Sigmoid colon (tissue), 6 donors: ENCODE measurements at regions not wholly inside any gene's neighbourhood (a gene's known extent, or its start where the extent isn't known, plus 50 kb on each side); places are given as distances from the start of the nearest gene placed in this dataset.
"Not testable (repeated sequence)": the region's sequence is repeated elsewhere in the genome, so short reads cannot be mapped to it uniquely, and the experiment has no call there.

Experiments
- DNase-seq: peaks from one replicate; pipeline ENCODE4 v3.0.0-alpha.2; 2019
- H3K27ac ChIP-seq, 4 donors: fragments of 200-600 bp; sonication (generic); one replicate each; pipeline ENCODE4 v1.5.1; 2016 to 2019; ENCODE audit warnings: mild to moderate bottlenecking in 1 of 4
- H3K27me3 ChIP-seq, 3 donors: fragments of 200-600 bp; sonication (generic); one replicate each; pipeline ENCODE4 v1.5.1; 2019; ENCODE audit warnings: mild to moderate bottlenecking in 1 of 3
- H3K36me3 ChIP-seq, 4 donors: fragments of 200-600 bp; sonication (generic); one replicate each; pipeline ENCODE4 v1.5.1; 2016 to 2019
- H3K4me1 ChIP-seq, 4 donors: fragments of 200-600 bp; sonication (generic); one replicate each; pipeline ENCODE4 v1.5.1; 2017 to 2019
- H3K4me3 ChIP-seq, 4 donors: fragments of 200-600 bp; sonication (generic); one replicate each; pipeline ENCODE4 v1.5.1; 2017 to 2019; ENCODE audit warnings: mild to moderate bottlenecking in 2 of 4, moderate library complexity in 1 of 4
- H3K9me3 ChIP-seq, 4 donors: fragments of 200-600 bp in 3 of 4; sonication (generic) in 3 of 4; one replicate each; pipeline versions ENCODE4 v1.5.1 to v1.6.1; 2013 to 2019
- EP300 ChIP-seq, 4 donors: sonication (generic); formaldehyde crosslinking; IDR thresholded peaks; one replicate each; pipeline ENCODE4 v1.6.1; 2017; ENCODE audit warnings: antibody characterized with exemption in 4 of 4
- POLR2A ChIP-seq, 2 donors: fragments of 450-650 bp; IDR thresholded peaks; one replicate each; pipeline ENCODE4 v1.6.1; 2016; ENCODE audit warnings: antibody characterized with exemption in 2 of 2, mild to moderate bottlenecking in 2 of 2, moderate library complexity in 2 of 2
- POLR2AphosphoS5 ChIP-seq, 4 donors: sonication (generic); formaldehyde crosslinking; IDR thresholded peaks; one replicate each; pipeline ENCODE4 v1.6.1; 2017; ENCODE audit warnings: antibody characterized with exemption in 4 of 4
- WGBS, 2 donors: extraction: QIAGEN DNeasy Blood & Tissue Kit; methylation state at CpG; one replicate each; pipeline ENCODE4 v1.1.7; 2013; 5-methylcytosine and 5-hydroxymethylcytosine counted together
- intact Hi-C: fragments of 100-400 bp; cut with DNase I; formaldehyde crosslinking; loops from one replicate; pipeline ENCODE4 v1.15.1; 2023
- TF ChIP-seq, protein P1 (sequence below), 4 experiments: fragments of 450-650 bp in 3 of 4; fragments of 200-600 bp in 1 of 4; IDR thresholded peaks; one replicate each; pipeline ENCODE4 v1.5.1; 2016 to 2019; ENCODE audit warnings: antibody characterized with exemption in 4 of 4, mild to moderate bottlenecking in 3 of 4, moderate library complexity in 2 of 4
- donor health status: healthy with polysubstance abuse.
- donor health status: healthy.

DNA sequence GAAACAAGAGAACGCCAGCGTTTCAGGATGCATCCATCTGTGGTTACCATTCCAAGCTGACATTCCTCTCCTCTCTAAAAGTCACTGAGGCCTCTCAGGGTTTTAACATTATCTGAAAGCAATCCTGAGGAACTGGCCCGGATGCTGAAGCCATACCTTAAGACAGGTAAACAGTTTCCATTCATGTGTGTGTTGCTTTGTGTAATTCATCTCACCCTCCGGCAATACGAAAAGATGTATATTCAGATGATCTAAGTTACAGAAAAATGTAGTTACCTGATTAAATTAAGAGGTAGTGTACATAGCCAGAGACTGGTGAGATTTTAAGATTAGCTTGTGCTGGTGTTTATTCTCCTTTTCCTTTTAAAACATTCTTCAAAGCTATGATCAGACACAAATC, 68.4 kb upstream of the BACH2 start:
- WGBS, 2 donors, result 77 to 88% methylated on average over 5 of the region's 5 CpGs

DNA sequence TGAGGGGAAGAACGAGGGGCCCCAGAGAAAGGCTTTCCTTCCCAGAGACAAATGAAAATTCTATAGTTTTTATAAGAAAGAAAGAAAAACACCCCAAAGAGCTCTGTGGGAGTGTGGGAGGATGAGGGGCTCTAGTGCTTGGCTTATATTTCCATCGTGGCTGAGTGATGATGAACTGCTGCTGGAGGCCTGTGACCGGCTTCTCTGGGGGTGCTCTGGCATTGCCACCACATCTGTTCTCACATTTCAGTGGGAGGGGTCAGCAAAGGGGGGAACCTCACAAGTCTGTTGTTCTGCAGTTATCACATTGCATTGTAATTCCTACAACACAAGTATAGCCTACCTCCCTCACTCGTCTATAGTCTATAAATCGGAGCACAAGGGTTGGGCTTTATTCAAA, 67.6 kb upstream of the BACH2 start:
- no peaks in the 10 kb centered on the region for H3K9me3 ChIP-seq
- intact Hi-C loops, result no loop called here
- H3K36me3 ChIP-seq, result no peaks in the 10 kb centered on the region
- no peak for DNase-seq
- WGBS, 2 donors, result 71 to 76% methylated on average over 5 of the region's 5 CpGs
- H3K4me3 ChIP-seq, result no peak overlapping the region
- TF ChIP-seq POLR2A (IDR thresholded peaks at IDR 0.05) (no peak), POLR2AphosphoS5 (IDR thresholded peaks at IDR 0.05) (no peak), EP300 (IDR thresholded peaks at IDR 0.05) (no peak)
- TF ChIP-seq, protein P1, sequence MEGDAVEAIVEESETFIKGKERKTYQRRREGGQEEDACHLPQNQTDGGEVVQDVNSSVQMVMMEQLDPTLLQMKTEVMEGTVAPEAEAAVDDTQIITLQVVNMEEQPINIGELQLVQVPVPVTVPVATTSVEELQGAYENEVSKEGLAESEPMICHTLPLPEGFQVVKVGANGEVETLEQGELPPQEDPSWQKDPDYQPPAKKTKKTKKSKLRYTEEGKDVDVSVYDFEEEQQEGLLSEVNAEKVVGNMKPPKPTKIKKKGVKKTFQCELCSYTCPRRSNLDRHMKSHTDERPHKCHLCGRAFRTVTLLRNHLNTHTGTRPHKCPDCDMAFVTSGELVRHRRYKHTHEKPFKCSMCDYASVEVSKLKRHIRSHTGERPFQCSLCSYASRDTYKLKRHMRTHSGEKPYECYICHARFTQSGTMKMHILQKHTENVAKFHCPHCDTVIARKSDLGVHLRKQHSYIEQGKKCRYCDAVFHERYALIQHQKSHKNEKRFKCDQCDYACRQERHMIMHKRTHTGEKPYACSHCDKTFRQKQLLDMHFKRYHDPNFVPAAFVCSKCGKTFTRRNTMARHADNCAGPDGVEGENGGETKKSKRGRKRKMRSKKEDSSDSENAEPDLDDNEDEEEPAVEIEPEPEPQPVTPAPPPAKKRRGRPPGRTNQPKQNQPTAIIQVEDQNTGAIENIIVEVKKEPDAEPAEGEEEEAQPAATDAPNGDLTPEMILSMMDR (IDR thresholded peaks at IDR 0.05), result no peak
- no peak overlapping the region for H3K27ac ChIP-seq
- no peaks in the 10 kb centered on the region for H3K27me3 ChIP-seq
- peaks cover 0 to 12% (median 12%) of the 10 kb centered on the region in 4 donors for H3K4me1 ChIP-seq

More for the DNA sequence above, 68.4 kb upstream of the BACH2 start:
- Histone ChIP-seq H3K4me1 (peaks cover 0 to 19% (median 17%) of the 10 kb centered on the region in 4 donors), H3K36me3 (no peaks in the 10 kb centered on the region), H3K4me3 (no peak overlapping the region), H3K27me3 (no peaks in the 10 kb centered on the region), H3K9me3 (no peaks in the 10 kb centered on the region), H3K27ac (no peak overlapping the region)
- DNase-seq, result no peak
- intact Hi-C loops, result no loop called here
- TF ChIP-seq, protein P1 (IDR thresholded peaks at IDR 0.05), result no peak
- TF ChIP-seq POLR2A (IDR thresholded peaks at IDR 0.05) (no peak), POLR2AphosphoS5 (IDR thresholded peaks at IDR 0.05) (no peak), EP300 (IDR thresholded peaks at IDR 0.05) (no peak)

GRCh38 chr6:90362318-90362717, 65.7 kb upstream of the BACH2 start:
- no peaks in the 10 kb centered on the region for H3K27me3 ChIP-seq
- no peak for DNase-seq
- H3K36me3 ChIP-seq, result no peaks in the 10 kb centered on the region
- no peaks in the 10 kb centered on the region for H3K9me3 ChIP-seq
- TF ChIP-seq EP300 (IDR thresholded peaks at IDR 0.05), result no peak
- no peak for TF ChIP-seq POLR2A (IDR thresholded peaks at IDR 0.05)
- TF ChIP-seq, protein P1 (IDR thresholded peaks at IDR 0.05), result no peak
- TF ChIP-seq POLR2AphosphoS5 (IDR thresholded peaks at IDR 0.05), result no peak
- WGBS, 2 donors, result 26 to 55% methylated on average over 3 of the region's 3 CpGs
- intact Hi-C loops, result no loop called here
- no peaks in the 10 kb centered on the region for H3K4me1 ChIP-seq
- no peak overlapping the region for H3K27ac ChIP-seq
- no peak overlapping the region for H3K4me3 ChIP-seq

DNA sequence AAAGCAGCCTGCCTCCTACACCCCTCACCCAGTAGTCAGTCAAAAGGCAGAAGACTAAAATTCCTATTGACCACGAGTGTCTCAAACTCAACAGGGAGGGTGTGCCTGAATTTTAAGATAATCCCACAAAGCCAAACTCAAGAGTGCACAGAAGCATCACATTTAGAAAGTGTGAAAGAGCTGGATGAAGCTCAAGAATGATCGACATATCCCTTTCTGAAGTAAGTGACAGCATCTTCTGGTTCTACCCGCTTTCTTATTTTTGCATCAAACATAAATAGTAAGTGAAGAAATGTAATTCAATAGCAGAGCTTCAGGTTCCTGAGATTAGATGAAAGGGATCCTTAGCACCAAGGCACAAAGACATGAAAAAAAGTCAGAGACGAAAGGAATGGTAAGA, 64.5 kb upstream of the BACH2 start:
- H3K27me3 ChIP-seq, result no peaks in the 10 kb centered on the region
- H3K36me3 ChIP-seq, result no peaks in the 10 kb centered on the region
- DNase-seq, result no peak
- no peak overlapping the region for H3K4me3 ChIP-seq
- no peak overlapping the region for H3K27ac ChIP-seq
- no peak for TF ChIP-seq EP300 (IDR thresholded peaks at IDR 0.05)
- TF ChIP-seq POLR2A (IDR thresholded peaks at IDR 0.05), result no peak
- no peak for TF ChIP-seq POLR2AphosphoS5 (IDR thresholded peaks at IDR 0.05)
- TF ChIP-seq, protein P1 (IDR thresholded peaks at IDR 0.05), result no peak
- WGBS, 2 donors, result 77 to 84% methylated on average over 4 of the region's 4 CpGs
- intact Hi-C loops, result no loop called here
- no peaks in the 10 kb centered on the region for H3K9me3 ChIP-seq
- no peaks in the 10 kb centered on the region for H3K4me1 ChIP-seq

- DNase-seq, H3K9me3 ChIP-seq, H3K4me3 ChIP-seq, intact Hi-C loops, H3K27me3 ChIP-seq, H3K27ac ChIP-seq, H3K4me1 ChIP-seq, H3K36me3 ChIP-seq: not testable (repeated sequence)
- 80 to 91% methylated on average over 11 of the region's 11 CpGs for WGBS, 2 donors
Observed at GRCh38 chr6:90358036-90358770, 61.6 kb upstream of the BACH2 start.
